NCI-H2196 treated with DMSO at 0.1 percent for 48 hours (cell line): ENCODE measurements at regions not wholly inside any gene's neighbourhood (a gene's known extent, or its start where the extent isn't known, plus 50 kb on each side); places are given as distances from the start of the nearest gene placed in this dataset.
"Not testable (repeated sequence)": the region's sequence is repeated elsewhere in the genome, so short reads cannot be mapped to it uniquely, and the experiment has no call there.

ENCODE experiments used
- DNase-seq: peaks from one replicate; lab custom pipeline; 2025; ENCODE audit not compliant: unreplicated experiment; lab: John Stamatoyannopoulos, UW

DNA sequence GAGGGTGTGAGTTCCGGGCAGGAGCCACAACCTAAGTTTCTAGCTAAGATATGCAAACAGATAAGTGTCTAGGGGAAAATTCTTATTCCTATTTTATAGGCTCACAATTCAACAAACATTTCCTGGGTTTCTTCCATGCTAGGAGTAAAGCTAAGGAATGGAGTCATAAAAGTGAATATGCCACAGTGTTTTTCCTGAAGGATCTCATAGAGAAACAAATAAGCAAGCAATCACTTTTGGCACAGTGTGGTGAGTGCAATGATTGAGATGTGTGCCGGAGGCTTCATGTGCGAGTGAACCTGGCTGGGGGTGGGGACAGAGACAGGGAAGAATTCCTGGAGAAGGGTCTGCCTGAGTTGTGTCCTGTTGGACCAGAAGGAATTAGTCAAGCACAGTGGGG, 147.4 kb downstream of the TENT5C start:
- DNase-seq = no peak

DNA sequence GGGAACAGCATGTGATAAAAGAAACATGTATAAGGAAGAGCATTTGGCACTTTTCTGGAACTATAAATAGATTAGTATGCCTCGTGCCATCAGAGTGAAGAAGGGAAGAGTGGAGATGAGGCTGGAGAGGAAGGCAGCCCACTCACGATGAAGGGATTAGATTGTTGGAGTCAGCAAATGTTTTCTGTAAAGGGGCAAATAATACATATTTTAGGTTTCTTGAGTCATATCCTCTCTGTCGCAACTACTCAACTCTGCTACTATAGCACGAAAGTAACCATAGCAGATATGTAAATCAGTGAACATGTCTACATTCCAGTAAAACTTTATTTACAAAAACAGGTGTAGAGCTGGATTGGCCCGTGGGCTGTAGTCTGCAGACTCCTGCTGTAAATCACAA, 147.8 kb downstream of the TENT5C start:
- DNase-seq = no peak

DNA sequence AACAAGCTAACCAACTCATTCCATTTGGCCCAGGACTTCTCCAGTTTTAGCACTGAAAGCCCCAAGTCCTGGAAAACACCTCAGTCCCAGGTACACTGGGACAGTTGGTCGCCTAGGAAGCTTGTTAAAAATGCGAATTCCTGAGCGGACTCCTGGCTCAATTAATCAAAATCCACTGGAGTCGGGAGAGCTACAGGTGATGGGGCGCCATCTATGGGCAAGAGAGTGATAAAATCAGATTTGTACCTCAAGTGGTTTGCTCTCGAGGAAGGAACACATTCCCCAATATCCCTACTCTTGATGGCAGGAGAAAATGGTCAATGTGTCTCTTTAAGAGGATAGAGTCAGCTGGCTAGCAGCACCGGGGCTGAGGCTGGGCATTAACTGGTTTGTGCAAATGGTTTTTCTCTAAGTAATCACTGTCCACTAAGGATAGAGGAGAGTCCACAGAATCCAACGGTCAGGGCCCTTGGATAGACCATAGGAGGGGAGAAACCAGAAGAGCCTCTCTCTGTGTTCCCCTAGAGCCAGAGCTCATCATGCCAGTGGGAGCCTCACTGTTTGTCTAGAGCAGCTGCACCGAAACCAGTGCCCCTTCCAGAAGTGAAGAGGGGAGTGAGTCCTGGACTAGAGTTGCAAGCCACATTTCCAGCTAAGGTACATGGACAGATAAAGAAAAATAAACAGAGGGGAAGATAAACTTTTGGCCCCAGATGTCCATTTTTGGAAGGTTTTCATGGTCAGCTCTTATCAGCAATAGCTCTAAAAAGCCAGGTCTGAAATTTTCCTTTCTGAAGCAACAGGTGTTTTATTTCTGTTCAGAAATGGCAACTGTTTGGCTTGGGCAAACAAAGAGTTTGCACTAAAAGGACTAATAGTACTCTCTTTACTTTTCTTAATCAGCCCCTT, 148.5 kb downstream of the TENT5C start:
- peak; percentile 43 for DNase-seq

DNA sequence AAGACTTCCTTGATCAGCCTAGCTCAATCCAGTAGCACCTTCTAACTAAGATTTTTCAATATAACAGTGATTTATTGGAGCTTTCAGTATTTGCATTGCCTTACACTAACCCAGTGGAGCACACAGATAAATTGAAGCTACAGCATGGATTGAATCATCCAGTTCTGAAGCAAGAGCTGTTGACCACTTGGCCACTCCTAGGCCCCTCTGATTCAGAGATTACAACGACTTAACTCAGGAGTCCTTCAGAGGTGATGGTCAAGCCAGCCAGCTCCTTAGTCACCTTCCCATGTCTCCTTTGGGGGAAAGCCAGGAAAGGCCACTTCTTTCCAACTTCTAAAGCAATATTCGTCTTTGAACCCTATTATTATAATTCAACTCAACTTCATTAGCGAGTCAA, 151.8 kb downstream of the TENT5C start:
- no peak for DNase-seq

DNA sequence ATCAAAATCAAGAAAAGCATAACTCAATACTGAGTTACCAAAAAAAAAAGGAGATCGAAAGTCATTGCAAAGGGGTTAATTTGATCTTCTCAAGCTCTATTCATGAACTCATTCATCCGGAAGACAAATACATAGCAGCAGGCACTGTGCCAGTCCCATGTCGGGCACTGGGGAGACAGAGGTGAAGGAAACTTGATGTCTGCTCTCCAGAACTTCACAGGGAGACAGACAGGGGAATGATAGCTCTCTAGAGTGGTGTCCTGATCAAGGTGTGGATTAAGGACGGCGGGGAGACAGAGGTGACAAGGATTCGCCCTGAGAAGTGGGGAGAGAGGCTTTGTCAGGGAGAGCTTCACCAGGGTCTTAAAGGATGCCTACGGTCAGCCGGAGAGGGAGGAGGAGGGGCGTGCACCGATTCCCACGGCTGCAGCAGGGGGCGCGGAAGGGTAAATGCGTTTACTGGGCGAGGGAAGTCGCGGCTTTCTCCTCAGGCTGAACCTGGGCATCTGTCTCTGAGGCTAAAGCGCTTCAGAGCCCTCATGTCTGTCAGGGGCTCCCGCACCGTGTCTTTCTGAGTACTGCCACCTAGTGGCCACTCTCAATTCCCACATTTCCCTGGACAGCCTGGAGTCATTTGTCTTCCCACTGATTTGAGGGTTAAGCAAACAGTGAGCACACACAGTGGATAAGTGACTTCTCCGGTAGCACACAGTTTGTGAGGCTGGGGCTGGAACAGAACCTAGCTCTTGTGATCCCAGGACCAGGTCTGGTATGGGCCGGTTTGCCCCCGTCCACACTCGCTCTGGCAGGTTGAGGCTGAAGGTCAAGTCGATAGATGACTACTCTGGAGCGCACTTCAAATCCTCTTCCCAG, 152.8 kb downstream of the TENT5C start:
- peak; percentile 80 for DNase-seq

DNA sequence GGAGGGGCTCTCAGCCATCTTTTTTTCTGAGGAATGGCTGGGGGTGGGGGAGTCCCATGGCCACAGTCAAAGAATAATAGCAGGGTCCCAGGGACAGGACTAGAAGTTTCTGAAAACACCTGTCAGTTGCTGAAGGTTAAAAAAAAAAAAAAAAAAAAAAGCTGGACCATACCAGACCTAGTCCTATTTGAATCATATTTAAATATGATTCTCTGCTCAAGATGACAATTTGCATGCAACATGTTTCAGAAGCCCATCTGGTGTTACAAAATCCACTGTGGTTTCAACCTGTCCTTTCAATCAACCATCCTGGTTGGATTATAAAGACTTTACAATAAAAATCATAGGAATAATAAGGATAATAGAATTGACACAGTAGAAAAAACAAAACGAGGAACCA, 153.7 kb downstream of the TENT5C start:
- no peak for DNase-seq

DNA sequence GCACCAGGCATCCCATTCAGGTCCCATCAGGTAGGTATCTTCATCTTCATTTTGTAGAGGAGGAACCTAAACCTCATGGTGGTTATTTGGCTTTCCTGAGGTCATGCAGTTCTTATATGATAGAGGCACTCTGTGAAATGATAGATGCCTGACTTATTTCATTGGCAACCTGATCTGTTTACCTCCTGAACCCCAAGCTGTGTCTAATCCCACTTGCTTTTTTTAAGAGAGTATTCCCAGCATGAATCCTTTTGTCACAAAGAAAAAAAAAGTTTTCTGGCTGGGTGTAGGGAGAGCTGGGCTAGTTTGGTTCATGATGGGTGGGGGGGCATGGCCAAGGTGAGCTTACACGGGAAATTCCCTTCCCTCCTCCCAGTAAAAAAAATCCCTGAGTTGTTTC, 154.2 kb downstream of the TENT5C start:
- no peak for DNase-seq

DNA sequence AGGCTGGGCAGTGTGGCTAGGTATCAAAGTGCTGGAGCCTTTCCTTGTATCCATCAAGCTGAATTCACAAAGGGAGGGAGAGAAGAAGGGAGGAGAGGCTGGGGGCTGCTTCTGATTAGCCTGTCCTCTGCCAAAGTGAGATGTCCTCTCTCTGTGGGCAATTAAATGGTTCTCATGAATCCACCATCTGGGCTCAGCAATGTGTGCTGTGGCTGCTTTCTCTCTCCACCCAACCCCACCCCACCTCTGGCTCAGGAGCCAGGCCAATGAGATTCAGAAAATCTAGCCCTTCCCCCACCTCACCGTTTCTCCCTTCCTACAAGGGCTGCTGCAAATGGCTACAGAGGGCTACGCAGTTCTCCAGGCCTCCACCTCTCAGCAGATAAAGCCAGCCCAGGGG, 154.6 kb downstream of the TENT5C start:
- no peak for DNase-seq

DNA sequence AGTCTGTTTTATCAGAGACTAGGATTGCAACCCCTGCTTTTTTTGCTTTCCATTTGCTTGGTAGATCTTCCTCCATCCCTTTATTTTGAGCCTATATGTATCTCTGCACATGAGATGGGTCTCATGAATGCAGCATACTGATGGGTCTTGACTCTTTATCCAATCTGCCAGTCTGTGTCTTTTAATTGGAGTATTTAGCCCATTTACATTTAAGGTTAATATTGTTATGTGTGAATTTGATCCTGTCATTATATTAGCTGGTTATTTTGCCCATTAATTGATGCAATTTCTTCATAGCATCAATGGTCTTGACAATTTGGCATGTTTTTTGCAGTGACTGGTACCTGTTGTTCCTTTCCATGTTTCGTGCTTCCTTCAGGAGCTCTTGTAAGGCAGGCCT, 161.7 kb downstream of the GDAP2 start:
- DNase-seq = not testable (repeated sequence)

DNA sequence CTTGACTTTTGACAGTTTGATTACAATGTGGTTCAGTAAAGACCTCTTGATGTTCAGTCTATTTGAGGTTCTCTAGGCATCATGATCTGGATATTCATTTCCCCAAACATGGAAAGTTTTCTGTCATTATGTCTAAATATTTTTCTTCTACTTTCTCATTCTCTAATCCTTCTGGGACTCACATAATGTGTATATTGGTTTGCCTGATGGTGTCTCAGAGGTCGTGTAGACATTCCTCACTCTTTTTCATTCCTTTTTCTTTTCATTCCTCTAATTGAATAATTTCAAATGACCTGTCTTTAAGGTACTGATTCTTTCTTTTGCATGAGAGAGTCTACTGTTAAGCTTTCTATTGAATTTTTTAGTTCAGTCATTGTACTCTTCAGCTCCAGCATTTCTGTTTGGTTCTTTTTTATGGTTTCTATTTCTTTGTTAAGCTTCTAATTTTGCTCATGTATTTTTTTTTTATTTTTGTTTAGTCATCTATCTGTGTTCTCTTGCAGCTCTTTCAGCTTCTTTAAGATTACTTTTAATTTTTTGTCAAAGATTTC, 158.4 kb downstream of the GDAP2 start:
- no peak for DNase-seq

DNA sequence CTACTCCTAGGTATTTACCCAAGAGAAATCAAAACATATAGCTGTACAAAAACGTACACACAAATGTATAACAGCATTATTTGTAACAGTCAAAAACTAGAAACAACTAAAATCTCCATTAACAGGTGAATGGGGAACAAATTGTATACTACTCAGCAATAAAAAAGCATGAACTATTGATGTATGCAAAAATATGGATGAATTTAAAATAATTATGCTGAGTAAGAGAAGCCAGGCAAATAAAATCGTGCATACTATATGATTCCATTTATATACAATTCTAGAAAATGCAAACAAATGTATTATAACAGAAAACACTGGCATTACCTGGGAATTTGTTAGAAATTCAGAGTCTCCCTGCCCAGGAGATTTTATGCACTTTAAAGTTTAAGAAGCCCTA, 150.1 kb downstream of the GDAP2 start:
- DNase-seq = no peak

DNA sequence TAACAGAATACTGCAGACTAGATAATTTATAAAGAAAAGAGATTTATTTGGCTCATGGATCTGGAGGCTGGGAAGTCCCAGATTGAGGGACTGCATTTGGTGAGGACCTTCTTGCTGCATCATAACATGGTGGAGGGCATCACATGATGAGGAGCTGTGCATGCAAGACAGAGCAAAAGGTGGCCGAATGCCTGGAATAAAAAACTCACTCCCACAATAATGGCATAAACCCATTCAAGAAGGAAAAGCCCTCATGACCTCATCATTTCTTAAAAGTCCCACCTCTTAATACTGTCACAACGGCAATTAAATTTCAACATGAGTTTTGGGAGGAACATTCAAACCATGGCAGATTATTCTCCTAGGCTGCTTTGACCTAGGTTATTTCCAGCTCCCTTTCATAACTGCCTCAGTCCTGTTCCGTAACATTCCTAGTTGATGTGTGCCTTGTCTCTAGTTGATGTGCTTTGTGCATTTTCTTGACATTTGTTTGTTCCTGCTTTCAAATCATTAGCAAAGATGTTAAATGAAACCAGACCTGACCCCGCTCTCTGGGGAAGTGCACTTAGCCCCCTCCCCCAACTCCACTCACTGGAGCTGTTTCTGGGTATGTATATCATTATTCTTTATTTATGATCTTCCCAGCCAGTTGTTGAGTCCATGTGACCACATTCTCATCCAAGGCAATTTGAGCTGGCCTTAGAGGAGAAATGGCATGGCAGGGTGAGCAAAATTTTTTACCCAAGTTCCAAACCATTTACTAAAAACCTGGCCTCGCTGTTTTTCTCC, 148.5 kb downstream of the GDAP2 start:
- no peak for DNase-seq

DNA sequence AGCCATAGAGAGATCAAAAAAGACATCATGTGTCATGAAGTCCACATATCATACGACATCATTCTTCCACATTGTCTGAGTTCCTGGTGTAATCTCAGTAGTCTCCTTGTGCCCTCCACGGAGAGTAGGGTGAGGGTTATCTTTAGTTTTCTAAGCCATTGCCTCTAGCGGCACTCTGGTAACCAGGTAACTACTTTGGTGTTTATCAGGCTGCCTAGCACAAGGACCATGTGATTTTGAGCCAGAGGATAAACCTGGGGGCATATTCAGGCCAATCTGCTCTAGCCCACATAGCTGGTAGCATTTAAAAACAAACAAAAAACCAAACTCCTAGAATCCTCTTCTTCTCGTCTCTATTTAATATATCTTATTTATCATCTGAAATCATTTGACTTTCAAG, 147.4 kb downstream of the GDAP2 start:
- DNase-seq = no peak

DNA sequence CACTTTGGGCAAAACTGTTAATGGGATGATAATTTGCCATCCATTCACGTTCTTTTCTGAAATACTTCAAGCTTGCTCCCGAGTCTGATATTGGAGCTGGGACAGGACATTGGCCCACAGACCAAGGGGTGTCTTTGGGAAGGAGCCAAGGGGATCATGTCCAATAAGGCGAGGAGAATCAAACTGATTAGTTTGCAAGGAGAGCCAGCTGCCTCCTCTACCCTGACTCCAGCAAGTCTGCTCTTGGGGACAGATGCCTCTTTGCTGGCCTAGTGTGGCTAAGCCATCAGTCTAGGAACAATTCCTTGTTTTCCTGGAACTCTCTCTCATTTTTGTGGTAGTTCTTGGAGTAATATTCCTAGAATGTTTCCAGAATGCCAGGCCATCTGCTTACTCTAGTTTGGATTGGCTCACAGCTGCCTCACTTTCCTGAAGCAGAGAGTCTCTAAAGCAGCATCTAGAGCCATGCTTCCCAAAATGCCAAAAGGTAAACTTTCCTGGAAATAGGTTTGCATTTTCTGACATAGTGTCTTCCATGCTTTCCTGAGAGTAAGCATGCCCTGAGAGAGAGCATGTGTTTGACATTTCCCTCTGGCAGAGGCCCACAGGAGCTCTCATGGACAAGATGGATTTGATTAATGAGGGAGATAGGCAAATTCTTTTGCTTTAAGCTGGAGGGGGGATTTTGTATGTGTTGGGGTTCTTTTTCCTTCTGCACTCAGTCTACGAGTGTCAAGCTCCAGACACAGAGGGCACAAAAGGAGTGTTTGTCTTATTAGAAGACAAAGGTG, 145.6 kb downstream of the GDAP2 start:
- DNase-seq = no peak

DNA sequence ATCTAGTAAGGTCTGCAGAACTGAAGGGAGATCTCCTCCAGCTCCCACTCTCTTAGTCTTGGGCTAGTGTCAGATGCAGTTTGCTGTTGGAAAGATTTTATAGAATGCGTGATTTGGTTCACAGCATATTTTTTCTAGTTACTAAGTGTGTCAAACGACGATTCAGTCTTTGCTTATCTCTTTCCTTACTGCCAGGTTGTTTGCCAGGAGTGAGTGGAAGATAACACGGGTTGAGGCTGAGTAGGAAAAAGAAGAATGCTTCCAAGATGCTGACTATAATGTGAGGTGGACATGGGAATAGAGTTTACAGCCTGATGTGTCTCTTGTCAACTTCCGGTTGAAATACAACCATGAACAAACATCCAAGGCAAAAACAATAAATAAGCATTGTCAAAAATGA, 141.4 kb downstream of the GDAP2 start:
- DNase-seq = no peak

DNA sequence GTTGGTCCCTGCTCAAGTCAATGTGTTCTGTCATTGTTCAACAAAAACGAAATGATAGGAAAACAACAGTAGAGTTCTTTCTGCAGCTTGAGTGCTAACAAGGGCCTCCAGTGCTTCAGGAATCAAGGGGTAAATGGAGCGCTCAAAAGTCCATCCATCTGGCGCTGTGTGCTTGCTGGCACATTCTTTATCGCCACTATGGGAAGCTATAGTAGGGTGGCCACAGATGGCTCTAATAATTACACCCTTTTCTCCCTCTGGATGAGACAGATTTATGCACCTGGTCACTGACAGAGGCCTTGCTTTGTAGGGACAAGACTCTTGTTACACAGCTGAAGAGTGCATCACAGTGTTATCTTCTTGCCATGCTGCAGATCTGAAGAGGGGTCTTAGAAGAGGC, 136.0 kb downstream of the GDAP2 start:
- no peak for DNase-seq

DNA sequence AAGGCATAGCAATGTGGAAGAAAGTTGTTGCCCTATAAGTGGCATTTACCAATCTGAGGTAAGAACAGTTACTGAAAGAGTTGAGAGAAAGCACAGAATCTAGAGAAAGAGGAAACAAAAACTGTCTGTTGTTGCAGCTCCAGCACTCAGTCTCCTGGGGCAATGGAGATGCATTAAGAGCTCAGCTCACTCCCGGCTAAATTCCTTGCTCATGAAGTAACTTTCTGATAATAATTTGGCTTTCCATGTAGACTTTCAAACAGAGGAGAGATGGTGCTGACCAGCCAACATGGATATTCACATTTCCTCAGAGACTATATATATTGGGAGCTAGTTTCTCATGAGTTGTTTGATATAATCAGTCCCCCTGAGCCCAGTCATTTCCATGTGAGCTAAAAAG, 135.3 kb downstream of the GDAP2 start:
- no peak for DNase-seq

DNA sequence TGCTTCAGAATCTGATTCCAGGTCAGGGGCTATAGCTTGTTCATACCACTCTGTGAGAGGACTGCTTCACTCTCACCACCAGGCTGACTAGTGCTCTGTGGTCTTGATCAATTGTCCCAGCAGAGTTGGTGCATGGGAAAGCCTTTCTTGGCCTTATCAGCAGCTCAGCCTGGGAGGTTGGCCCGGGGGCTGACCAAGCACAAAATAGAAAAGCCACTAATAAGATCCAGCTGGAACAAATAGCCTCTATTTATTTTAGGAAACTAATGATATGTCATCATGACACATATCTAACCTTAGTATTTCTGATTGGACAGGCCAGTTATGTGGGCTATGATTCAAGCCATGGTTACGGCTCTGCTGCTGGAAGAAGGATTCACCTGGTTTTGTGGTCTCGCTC, 134.2 kb downstream of the GDAP2 start:
- DNase-seq = no peak

DNA sequence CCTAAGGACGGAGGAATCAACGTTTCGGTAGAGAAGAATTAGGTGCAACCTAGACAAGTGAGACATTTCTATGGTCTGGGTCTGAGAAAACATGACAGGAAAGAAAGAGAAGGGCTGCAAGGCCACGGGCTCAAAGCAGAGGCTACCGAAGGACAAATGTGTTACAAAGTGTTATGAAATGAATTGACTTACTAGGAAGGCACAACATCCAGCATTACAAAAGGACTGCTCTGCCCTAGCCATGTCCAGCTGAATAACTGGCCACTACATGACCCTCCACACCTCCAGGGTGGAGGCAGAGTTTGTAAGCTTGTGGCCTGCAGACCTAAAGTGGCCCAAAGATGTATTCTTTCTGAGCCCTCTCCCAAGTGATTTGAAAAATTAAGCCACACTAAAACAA, 133.6 kb downstream of the GDAP2 start:
- DNase-seq = no peak

DNA sequence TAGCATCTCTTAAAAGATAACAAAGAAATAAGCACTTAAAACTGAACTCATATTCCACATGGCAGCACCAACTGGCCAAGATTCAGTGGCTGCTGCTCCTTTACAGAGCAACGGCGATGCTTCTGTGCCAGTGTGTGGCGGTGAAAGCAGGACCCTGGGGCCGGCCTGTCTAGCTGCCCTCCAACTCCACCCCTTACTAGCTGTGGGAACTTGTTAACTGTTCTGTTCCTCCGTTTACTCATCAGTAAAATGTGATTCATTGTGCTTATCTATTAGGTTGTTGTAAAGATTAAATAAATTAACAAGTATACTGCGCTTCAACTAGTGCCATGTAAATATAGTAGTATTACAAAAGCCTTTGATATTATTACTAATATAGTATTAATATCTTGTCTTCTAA, 133.2 kb downstream of the GDAP2 start:
- DNase-seq = no peak
